ENCODE measurements at regions not wholly inside any gene's neighbourhood (a gene's known extent, or its start where the extent isn't known, plus 50 kb on each side); places are given as distances from the start of the nearest gene placed in this dataset.

DNA sequence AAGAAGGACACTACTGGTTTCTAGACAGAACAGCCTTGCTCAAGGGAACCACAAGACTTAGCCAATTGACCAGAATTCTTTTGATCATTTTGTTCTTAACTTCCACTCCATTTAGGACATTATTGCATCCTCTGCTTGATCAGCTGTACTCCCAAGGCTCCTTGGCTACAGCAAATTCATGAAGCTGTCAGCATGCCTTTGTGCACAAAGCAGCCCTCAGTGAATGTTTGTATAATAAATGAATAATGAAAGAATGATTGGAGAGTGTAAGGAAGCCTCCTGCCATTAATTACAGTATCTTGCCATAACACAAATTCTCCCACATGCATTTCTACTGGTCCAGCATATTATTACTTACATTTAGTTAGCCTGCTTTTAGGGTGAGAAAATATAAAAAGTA, 449.6 kb downstream of the SLCO4C1 start:
- H3K4me3 Mint-ChIP-seq (ENCODE audit: unreplicated experiment): no peak overlapping the region
- H3K4me1 Mint-ChIP-seq (ENCODE audit: low read depth, unreplicated experiment): no peaks in the 10 kb centered on the region
- BruUV-seq (replicated peaks): no TSS peak

GRCh38 chr5:101843055-101843454, 453.0 kb downstream of the SLCO4C1 start:
- no peak overlapping the region for H3K27ac Mint-ChIP-seq (ENCODE audit: unreplicated experiment)
- intact Hi-C loops (cut with micrococcal nuclease; ENCODE audit: unreplicated experiment): no loop called here
- BruUV-seq (replicated peaks): no TSS peak
- Histone ChIP-seq H3K4me3 (ENCODE audit: low read depth, low read length) (no peak overlapping the region), H3K27me3 (replicated peaks; ENCODE audit: control insufficient read depth, insufficient read depth, low read length) (no peaks in the 10 kb centered on the region), H3K4me1 (no peaks in the 10 kb centered on the region; the same call in 1 of the 2 replicates), H3K36me3 (ENCODE audit: control insufficient read depth, insufficient read depth, low read length) (no peaks in the 10 kb centered on the region), H3K9me3 (no peaks in the 10 kb centered on the region)
- H3K4me1 Mint-ChIP-seq (ENCODE audit: low read depth, unreplicated experiment): no peaks in the 10 kb centered on the region
- POLR2A ChIA-PET: no interaction called here
- DNase-seq: no peak
- H3K9me3 Mint-ChIP-seq (ENCODE audit: unreplicated experiment): no peaks in the 10 kb centered on the region
- no peaks in the 10 kb centered on the region for H3K36me3 Mint-ChIP-seq (ENCODE audit: insufficient read depth, unreplicated experiment)
- no peak overlapping the region for H3K4me3 Mint-ChIP-seq (ENCODE audit: unreplicated experiment)
- CTCF ChIA-PET: no interaction called here
- no peaks in the 10 kb centered on the region for H3K27me3 Mint-ChIP-seq (ENCODE audit: insufficient read depth, unreplicated experiment)
- TF ChIP-seq, protein P1, sequence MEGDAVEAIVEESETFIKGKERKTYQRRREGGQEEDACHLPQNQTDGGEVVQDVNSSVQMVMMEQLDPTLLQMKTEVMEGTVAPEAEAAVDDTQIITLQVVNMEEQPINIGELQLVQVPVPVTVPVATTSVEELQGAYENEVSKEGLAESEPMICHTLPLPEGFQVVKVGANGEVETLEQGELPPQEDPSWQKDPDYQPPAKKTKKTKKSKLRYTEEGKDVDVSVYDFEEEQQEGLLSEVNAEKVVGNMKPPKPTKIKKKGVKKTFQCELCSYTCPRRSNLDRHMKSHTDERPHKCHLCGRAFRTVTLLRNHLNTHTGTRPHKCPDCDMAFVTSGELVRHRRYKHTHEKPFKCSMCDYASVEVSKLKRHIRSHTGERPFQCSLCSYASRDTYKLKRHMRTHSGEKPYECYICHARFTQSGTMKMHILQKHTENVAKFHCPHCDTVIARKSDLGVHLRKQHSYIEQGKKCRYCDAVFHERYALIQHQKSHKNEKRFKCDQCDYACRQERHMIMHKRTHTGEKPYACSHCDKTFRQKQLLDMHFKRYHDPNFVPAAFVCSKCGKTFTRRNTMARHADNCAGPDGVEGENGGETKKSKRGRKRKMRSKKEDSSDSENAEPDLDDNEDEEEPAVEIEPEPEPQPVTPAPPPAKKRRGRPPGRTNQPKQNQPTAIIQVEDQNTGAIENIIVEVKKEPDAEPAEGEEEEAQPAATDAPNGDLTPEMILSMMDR (IDR thresholded peaks at IDR 0.05; ENCODE audit: insufficient read depth in 1 of 2, low read depth in 1 of 2, low read length in 1 of 2, severe bottlenecking in 1 of 2, unreplicated experiment in 1 of 2): no peak

More for the DNA sequence above, 449.6 kb downstream of the SLCO4C1 start:
- Mint-ChIP-seq H3K36me3 (ENCODE audit: insufficient read depth, unreplicated experiment) (no peaks in the 10 kb centered on the region), H3K9me3 (ENCODE audit: unreplicated experiment) (no peaks in the 10 kb centered on the region), H3K27me3 (ENCODE audit: insufficient read depth, unreplicated experiment) (no peaks in the 10 kb centered on the region), H3K27ac (ENCODE audit: unreplicated experiment) (no peak overlapping the region)
- Histone ChIP-seq H3K27me3 (replicated peaks; ENCODE audit: control insufficient read depth, insufficient read depth, low read length) (no peaks in the 10 kb centered on the region), H3K4me1 (no peaks in the 10 kb centered on the region; the same call in 1 of the 2 replicates), H3K9me3 (no peaks in the 10 kb centered on the region), H3K4me3 (ENCODE audit: low read depth, low read length) (no peak overlapping the region), H3K36me3 (ENCODE audit: control insufficient read depth, insufficient read depth, low read length) (no peaks in the 10 kb centered on the region)
- ChIA-PET POLR2A (no interaction called here), CTCF (no interaction called here)
- no peak for DNase-seq
- TF ChIP-seq, protein P1 (IDR thresholded peaks at IDR 0.05; ENCODE audit: insufficient read depth in 1 of 2, low read depth in 1 of 2, low read length in 1 of 2, severe bottlenecking in 1 of 2, unreplicated experiment in 1 of 2): no peak
- intact Hi-C loops (cut with micrococcal nuclease; ENCODE audit: unreplicated experiment): no loop called here

GRCh38 chr5:101838435-101838834, 457.6 kb downstream of the SLCO4C1 start:
- Mint-ChIP-seq H3K27me3 (ENCODE audit: insufficient read depth, unreplicated experiment) (peaks cover 5% of the 10 kb centered on the region), H3K9me3 (ENCODE audit: unreplicated experiment) (no peaks in the 10 kb centered on the region), H3K36me3 (ENCODE audit: insufficient read depth, unreplicated experiment) (no peaks in the 10 kb centered on the region), H3K4me3 (ENCODE audit: unreplicated experiment) (no peak overlapping the region), H3K27ac (ENCODE audit: unreplicated experiment) (no peak overlapping the region), H3K4me1 (ENCODE audit: low read depth, unreplicated experiment) (no peaks in the 10 kb centered on the region)
- H3K4me1 ChIP-seq: no peaks in the 10 kb centered on the region
- no TSS peak for BruUV-seq (replicated peaks)
- no peak for DNase-seq
- CTCF ChIA-PET: no interaction called here
- no peak overlapping the region for H3K4me3 ChIP-seq (ENCODE audit: low read depth, low read length)
- POLR2A ChIA-PET: no interaction called here
- TF ChIP-seq, protein P1 (IDR thresholded peaks at IDR 0.05; ENCODE audit: insufficient read depth in 1 of 2, low read depth in 1 of 2, low read length in 1 of 2, severe bottlenecking in 1 of 2, unreplicated experiment in 1 of 2): no peak
- no peaks in the 10 kb centered on the region for H3K9me3 ChIP-seq
- no peaks in the 10 kb centered on the region for H3K36me3 ChIP-seq (ENCODE audit: control insufficient read depth, insufficient read depth, low read length)
- H3K27me3 ChIP-seq (replicated peaks; ENCODE audit: control insufficient read depth, insufficient read depth, low read length): no peaks in the 10 kb centered on the region
- intact Hi-C loops (cut with micrococcal nuclease; ENCODE audit: unreplicated experiment): no loop called here
